DMS53 treated with DMSO at 0.1 percent for 48 hours (cell line): ENCODE measurements at regions not wholly inside any gene's neighbourhood (a gene's known extent, or its start where the extent isn't known, plus 50 kb on each side); places are given as distances from the start of the nearest gene placed in this dataset.

Experiments
- DNase-seq: peaks from one replicate; lab custom pipeline; 2025; ENCODE audit not compliant: unreplicated experiment; lab: John Stamatoyannopoulos, UW

GRCh38 chr17:45677770-45678169, 106.3 kb upstream of the CRHR1 start:
- no peak for DNase-seq

DNA sequence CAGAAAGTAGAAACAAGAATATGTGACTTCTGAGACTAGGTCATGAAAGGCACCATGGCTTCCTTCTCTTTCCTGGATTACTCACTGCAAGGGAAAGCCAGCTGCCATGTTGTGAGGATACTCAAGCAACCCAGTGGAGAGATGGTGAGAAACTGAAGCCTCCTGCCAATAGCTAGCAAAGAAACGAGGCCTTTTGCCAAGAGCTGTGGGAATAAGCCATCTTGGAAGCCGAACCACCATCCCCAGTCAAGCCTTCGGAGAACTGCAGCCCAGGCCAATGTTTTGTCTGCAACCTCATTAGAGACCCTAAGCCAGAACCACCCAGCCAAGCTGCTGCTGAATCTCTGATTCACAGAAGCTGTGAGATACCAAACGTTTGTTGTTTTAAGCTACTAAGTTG, 104.7 kb upstream of the CRHR1 start:
- DNase-seq, result no peak

- DNase-seq, result no peak
These were observed 103.8 kb upstream of the CRHR1 start for GRCh38 chr17:45680360-45680759.

GRCh38 chr17:45681706-45682105, 102.4 kb upstream of the CRHR1 start:
- DNase-seq, result no peak

DNA sequence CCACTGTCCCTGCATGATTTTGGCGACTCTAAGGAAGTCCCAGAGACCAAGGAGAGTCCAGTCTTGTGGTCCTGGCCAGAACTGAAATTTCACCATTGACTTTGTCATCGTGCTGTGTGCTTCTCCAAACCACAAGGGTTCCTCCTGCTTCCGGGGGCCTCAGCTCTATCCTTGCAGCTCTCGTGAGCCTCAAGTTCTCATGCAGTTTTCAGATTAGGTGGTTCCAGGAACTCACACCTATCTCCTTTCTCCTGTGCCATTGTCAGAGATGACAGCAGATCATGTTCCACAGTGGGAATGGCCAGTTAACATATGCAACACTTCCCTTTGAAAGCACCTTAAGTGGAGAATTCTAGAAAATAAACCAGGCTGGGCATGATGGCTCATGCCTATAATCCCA, 97.9 kb upstream of the CRHR1 start:
- DNase-seq, result no peak

GRCh38 chr17:45687594-45687993, 96.5 kb upstream of the CRHR1 start:
- DNase-seq, result no peak

- DNase-seq, result no peak
These were observed 95.8 kb upstream of the CRHR1 start for GRCh38 chr17:45688353-45688752.

DNA sequence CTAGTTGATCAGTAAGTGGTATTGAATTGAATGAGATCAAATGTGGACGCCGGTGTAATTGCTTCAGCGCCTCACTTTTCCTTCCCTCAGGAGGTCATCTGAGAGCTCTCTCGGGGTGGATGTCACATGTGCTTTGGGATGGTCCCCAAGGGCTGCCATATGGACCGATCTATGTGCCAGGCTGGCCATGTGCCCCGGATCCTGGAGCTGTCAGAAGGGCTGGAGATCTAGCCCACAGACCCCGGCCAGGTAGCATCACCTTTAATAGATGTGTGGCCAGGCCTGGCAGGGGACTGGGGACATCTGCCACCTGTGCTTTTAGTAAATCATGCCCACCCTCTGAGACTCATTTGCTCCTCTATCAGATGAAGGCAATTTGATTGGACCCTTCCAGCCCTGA, 95.3 kb upstream of the CRHR1 start:
- no peak for DNase-seq

GRCh38 chr17:45689451-45689850, 94.7 kb upstream of the CRHR1 start:
- DNase-seq, result no peak

GRCh38 chr17:45690625-45691275, 93.4 kb upstream of the CRHR1 start:
- no peak for DNase-seq

GRCh38 chr17:45692661-45693060, 91.5 kb upstream of the CRHR1 start:
- DNase-seq, result no peak

DNA sequence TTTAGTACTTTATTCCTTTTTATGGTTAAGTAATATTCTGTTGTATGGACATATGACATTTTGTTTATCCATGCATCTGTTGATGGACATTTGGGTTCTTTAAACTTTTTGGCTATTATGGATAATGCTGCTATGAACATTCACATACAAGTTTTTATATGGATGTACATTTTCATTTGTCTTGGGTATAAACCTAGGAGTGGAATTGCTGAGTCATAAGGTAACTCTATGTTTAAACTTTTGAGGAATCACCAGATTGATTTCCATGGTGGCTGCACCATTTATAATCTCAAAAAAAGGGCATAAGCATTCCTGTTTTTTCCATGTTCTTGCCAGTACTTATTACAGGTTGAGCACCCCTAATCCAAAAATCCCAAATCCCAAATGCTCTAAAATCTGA, 90.3 kb upstream of the CRHR1 start:
- DNase-seq, result no peak

GRCh38 chr17:45696442-45696841, 87.7 kb upstream of the CRHR1 start:
- no peak for DNase-seq

DNA sequence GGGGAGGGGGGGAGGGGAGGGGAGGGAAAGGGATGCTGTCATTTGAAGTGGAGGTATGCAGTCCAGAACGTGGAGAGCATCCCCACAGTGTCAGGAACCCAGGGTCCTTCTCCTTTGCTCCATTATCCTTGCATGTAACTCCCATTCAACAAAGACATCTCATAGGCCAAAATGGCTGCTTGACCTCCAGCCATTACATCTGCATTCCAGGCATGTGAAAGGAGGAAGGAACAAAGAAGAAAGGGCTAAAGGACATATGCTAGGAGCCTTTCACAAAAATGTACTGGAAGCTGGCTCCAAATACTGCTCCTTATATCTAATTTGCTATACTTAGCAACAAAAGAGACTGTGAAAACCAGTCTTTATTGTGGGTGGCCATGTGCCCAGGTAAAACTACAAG, 87.0 kb upstream of the CRHR1 start:
- DNase-seq, result no peak

- DNase-seq, result no peak
These were observed 83.7 kb upstream of the CRHR1 start for GRCh38 chr17:45700171-45701090.

- DNase-seq, result no peak
These were observed 81.4 kb upstream of the CRHR1 start for GRCh38 chr17:45702666-45703266.

DNA sequence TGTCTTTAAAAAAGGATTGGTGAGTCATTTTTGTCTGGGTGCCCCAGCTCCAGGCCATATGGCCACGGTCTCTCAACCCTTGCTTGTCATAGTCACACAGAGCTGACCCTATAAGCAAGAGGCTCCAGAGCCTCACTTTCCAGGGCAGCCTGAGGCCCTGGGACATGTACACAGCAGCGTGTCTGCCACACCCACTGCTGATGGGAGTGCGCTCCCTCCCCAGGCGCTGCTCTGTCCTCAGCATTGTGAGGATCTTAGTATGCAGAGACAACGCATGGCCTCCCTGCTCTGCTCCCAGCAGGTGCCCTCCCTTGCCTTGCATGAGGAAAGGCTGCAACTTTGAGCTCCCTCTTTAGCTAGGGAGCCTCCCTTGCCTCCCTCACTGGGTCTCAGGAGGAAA, 80.8 kb upstream of the CRHR1 start:
- DNase-seq, result no peak

DNA sequence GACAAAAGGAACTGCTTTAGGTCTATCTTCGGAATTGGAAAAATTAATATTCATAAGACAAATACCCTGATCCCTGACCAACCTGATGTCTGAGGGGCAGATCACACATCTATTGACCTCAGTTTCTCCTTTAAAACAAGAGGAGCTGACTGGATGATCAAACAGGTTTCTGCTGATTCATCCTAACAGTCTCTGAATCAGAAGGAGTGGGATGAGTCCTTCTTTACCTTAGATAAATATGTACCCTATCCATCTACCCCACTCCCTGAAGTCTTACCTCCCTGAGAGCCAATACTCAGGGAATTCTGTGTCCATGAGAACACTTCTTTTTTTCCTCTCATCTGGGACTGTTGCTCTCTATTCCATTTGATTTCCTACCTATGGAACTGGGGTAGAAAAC, 80.3 kb upstream of the CRHR1 start:
- peak; percentile 2 for DNase-seq

DNA sequence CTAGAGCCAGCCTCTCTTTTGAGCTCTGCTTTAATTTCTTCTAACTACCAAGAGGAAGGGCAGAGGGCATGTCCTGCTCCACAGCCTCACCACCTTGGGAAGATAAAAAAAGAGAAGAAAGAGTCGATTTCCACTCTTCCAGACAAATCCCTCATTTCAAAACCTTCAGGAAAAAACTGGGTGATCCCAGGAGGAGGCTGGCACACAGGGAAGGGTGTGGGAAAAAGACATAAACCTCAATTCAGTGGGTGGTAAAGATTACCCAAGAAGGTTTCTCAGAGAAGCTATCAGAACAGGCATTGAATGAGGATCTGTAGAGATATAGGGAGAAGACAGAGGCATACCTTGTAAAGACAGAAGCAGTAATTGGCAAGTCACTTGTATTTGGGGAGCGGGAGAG, 79.9 kb upstream of the CRHR1 start:
- no peak for DNase-seq

DNA sequence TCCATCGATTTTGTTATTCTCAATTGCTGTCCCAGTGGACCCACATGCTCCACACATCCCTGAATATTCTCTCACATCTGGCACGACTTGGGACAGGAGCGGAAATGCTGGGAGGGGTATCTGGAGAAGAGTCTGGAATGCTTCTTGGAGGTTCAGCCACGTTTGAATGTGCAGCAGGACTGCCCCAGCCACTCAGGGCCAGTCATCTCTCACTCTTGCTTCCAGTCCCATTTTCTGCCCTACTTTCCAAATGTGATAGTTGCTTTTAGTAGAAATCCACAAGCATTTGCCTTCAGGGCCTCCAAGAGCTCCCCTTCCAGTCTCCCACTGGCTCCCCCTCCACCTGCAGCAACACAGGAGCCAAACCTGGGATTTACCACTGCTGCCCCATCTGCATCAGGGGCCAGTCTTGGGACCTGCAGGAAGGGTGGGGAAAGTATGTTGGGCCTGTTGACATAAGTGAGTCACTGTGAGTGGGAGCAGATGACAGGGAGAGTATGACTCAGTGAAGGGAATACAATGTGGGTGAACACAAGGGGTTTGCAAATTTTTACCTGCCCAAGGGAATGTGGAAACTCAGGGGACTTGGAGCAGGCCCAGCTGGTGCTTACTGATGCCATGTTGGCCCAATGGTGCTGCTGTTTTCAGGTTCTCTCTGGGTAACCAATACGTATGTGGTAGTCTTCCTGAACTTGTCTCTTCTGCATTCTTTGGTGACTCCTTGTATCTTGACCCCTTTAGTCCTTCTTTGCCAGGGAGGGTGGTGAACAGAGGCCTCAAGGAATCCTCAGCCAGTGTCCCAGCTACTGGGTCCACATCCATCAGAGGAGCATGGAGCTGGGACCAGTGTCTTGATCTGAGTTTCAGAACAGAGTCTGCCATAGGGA, 78.8 kb upstream of the CRHR1 start:
- peak; percentile 94 for DNase-seq

GRCh38 chr17:45706033-45706432, 78.1 kb upstream of the CRHR1 start:
- DNase-seq, result no peak
